Sigmoid colon (tissue), 4 donors: ENCODE measurements at regions not wholly inside any gene's neighbourhood (a gene's known extent, or its start where the extent isn't known, plus 50 kb on each side); places are given as distances from the start of the nearest gene placed in this dataset.
"Not testable (repeated sequence)": the region's sequence is repeated elsewhere in the genome, so short reads cannot be mapped to it uniquely, and the experiment has no call there.

Experiments used
- CTCF ChIP-seq, 4 experiments: fragments of 450-650 bp in 3 of 4; fragments of 200-600 bp in 1 of 4; IDR thresholded peaks; one replicate each; pipeline ENCODE4 v1.5.1; 2016 to 2019; ENCODE audit warnings: antibody characterized with exemption in 4 of 4, mild to moderate bottlenecking in 3 of 4, moderate library complexity in 2 of 4
- EP300 ChIP-seq, 4 donors: sonication (generic); formaldehyde crosslinking; IDR thresholded peaks; one replicate each; pipeline ENCODE4 v1.6.1; 2017; ENCODE audit warnings: antibody characterized with exemption in 4 of 4
- POLR2A ChIP-seq, 2 donors: fragments of 450-650 bp; IDR thresholded peaks; one replicate each; pipeline ENCODE4 v1.6.1; 2016; ENCODE audit warnings: antibody characterized with exemption in 2 of 2, mild to moderate bottlenecking in 2 of 2, moderate library complexity in 2 of 2
- POLR2AphosphoS5 ChIP-seq, 4 donors: sonication (generic); formaldehyde crosslinking; IDR thresholded peaks; one replicate each; pipeline ENCODE4 v1.6.1; 2017; ENCODE audit warnings: antibody characterized with exemption in 4 of 4

GRCh38 chr5:113766827-113767226 lies 253.3 kb downstream of the YTHDC2 start:
- TF ChIP-seq POLR2AphosphoS5, CTCF, POLR2A, EP300 (IDR thresholded peaks at IDR 0.05): not testable (repeated sequence)
